Neural cell (in vitro differentiated cells): ENCODE measurements at regions not wholly inside any gene's neighbourhood (a gene's known extent, or its start where the extent isn't known, plus 50 kb on each side); places are given as distances from the start of the nearest gene placed in this dataset.

ENCODE experiments used
- CTCF ChIP-seq: fragments of 450-650 bp; IDR thresholded peaks from 2 replicates; pipeline ENCODE4 v1.5.1; 2014; ENCODE audit warnings: antibody characterized with exemption, mild to moderate bottlenecking, moderate library complexity; ENCODE audit not compliant: poor library complexity, severe bottlenecking
- EP300 ChIP-seq: fragments of 450-650 bp; conservative IDR thresholded peaks from 2 replicates; pipeline ENCODE4 v1.6.1; 2014; ENCODE audit warnings: antibody characterized with exemption, mild to moderate bottlenecking, moderate library complexity; ENCODE audit not compliant: poor library complexity, severe bottlenecking
- EZH2 ChIP-seq: fragments of 200-600, 300-800 bp; shearing (Covaris generic), sonication (generic); IDR thresholded peaks from 2 replicates; pipeline ENCODE4 v1.6.1; 2014; ENCODE audit warnings: antibody characterized with exemption, low read length, borderline replicate concordance, mild to moderate bottlenecking; ENCODE audit not compliant: insufficient read depth, poor library complexity, severe bottlenecking
- POLR2AphosphoS5 ChIP-seq: IDR thresholded peaks from 2 replicates; pipeline ENCODE4 v1.6.1; 2012
- RAD21 ChIP-seq: fragments of 450-650 bp; conservative IDR thresholded peaks from 2 replicates; pipeline ENCODE4 v1.6.1; 2014; ENCODE audit warnings: antibody characterized with exemption, mild to moderate bottlenecking, moderate library complexity
- REST ChIP-seq: IDR thresholded peaks from 2 replicates; pipeline ENCODE4 v1.6.1; 2012; ENCODE audit warnings: borderline replicate concordance
- SMC3 ChIP-seq: fragments of 450-650 bp; conservative IDR thresholded peaks from 2 replicates; pipeline ENCODE4 v1.6.1; 2014; ENCODE audit warnings: antibody characterized with exemption, mild to moderate bottlenecking, moderate library complexity; ENCODE audit not compliant: poor library complexity
- TAF1 ChIP-seq: IDR thresholded peaks from 2 replicates; pipeline ENCODE4 v1.6.1; 2012; ENCODE audit warnings: low read depth

- TF ChIP-seq CTCF (no peak), EZH2 (no peak), TAF1 (no peak), POLR2AphosphoS5 (no peak), EP300 (no peak), SMC3 (no peak), REST (no peak), RAD21 (no peak)
Measured at GRCh38 chr20:23159256-23159946, 73.3 kb upstream of the CD93 start.
